Activated naive CD4-positive, alpha-beta T cell treated with anti-CD3 and anti-CD28 coated beads for 36 hours (primary cell): ENCODE measurements at regions not wholly inside any gene's neighbourhood (a gene's known extent, or its start where the extent isn't known, plus 50 kb on each side); places are given as distances from the start of the nearest gene placed in this dataset.

Source experiments
- CTCF ChIA-PET: fragments of 350-600 bp; sonication (Branson Sonifier 250); formaldehyde crosslinking; loops from one replicate; lab custom pipeline; 2021; ENCODE audit warnings: antibody characterized with exemption; lab: Charles Lee
- DNase-seq: peaks from one replicate; pipeline ENCODE4 v3.0.0-alpha.2; 2020
- H3K27ac Mint-ChIP-seq: one replicate; pipeline ENCODE4 v1.8.0; 2021; ENCODE audit warnings: mild to moderate bottlenecking, mixed read lengths
- H3K27me3 Mint-ChIP-seq: one replicate; pipeline ENCODE4 v1.8.0; 2021; ENCODE audit warnings: low read depth, mixed read lengths
- H3K36me3 Mint-ChIP-seq: one replicate; pipeline ENCODE4 v1.8.0; 2021; ENCODE audit warnings: low read depth, mixed read lengths
- H3K4me1 Mint-ChIP-seq: one replicate; pipeline ENCODE4 v1.8.0; 2021; ENCODE audit warnings: low read depth, mixed read lengths
- H3K4me3 Mint-ChIP-seq: one replicate; pipeline ENCODE4 v1.8.0; 2021; ENCODE audit warnings: mild to moderate bottlenecking, moderate library complexity, mixed read lengths
- H3K9me3 Mint-ChIP-seq: one replicate; pipeline ENCODE4 v1.8.0; 2021; ENCODE audit warnings: mixed read lengths
- intact Hi-C: fragments of 100-400 bp; cut with micrococcal nuclease; formaldehyde crosslinking; loops from one replicate; pipeline ENCODE4 v1.15.1; 2023

DNA sequence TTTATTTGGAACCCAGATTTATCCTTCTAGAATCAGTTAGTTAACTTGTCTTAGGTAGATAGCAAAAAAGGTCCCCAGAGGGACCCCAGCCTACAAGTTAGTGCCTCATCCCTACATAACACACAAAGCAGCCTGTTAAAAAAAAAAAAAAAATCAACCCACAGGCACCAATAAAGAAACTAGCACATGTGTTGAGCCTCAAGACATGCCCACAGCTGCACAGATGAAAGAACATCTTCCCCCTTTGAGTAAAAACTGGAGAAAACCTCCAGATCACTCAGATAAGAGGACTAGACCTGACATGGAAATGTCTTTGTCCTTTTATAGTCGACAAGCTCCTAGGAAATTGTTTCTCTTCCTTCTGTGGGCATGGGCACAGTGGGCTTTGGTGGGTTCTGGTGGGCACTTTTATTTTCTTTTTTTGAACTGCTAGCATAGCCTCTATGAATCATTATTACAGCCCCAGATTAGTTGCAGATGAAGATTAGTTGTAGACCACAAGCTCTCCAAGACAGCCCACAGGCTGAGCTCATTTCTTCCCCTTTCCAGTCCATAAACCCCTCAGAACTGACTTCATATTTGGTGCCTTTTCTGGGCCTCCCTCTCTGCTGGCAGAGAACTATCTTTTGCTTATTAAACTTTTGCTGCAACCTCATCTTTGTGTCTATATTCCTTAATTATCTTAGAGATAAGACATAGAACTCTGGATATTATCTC is 427.1 kb downstream of the KDM5D start:
- Mint-ChIP-seq H3K9me3 (peaks cover 12% of the 10 kb centered on the region), H3K4me3 (no peak overlapping the region), H3K36me3 (no peaks in the 10 kb centered on the region), H3K27me3 (no peaks in the 10 kb centered on the region), H3K27ac (no peak overlapping the region), H3K4me1 (peaks cover 4% of the 10 kb centered on the region)
- CTCF ChIA-PET, result no interaction called here
- intact Hi-C loops, result no loop called here
- DNase-seq, result no peak

DNA sequence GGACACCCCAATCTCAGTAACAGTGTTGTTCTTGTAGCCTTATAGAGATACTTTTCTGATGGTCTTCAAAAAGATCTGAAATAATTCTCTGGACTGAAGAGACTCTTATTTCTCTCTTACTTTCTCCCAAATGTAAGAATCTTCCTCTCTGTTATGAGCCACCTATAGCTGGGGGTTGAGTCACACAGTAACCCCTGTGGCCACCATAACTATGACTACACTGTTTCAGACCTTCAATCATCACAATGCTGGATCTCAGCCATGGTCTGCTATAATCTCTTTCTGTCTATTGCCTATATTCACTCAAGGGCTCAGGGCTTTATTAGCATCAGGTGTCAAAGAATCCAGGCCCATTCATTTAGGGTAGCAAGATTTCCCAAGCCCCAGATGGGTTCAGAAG is 436.9 kb downstream of the KDM5D start:
- intact Hi-C loops, result no loop called here
- CTCF ChIA-PET, result no interaction called here
- Mint-ChIP-seq H3K4me1 (no peaks in the 10 kb centered on the region), H3K27ac (no peak overlapping the region), H3K27me3 (no peaks in the 10 kb centered on the region), H3K9me3 (no peaks in the 10 kb centered on the region), H3K4me3 (no peak overlapping the region), H3K36me3 (no peaks in the 10 kb centered on the region)
- no peak for DNase-seq

- peaks cover 2% of the 10 kb centered on the region for H3K9me3 Mint-ChIP-seq
- no peak overlapping the region for H3K4me3 Mint-ChIP-seq
- H3K36me3 Mint-ChIP-seq, result no peaks in the 10 kb centered on the region
- no peaks in the 10 kb centered on the region for H3K4me1 Mint-ChIP-seq
- no peak for DNase-seq
- H3K27ac Mint-ChIP-seq, result no peak overlapping the region
- intact Hi-C loops, result no loop called here
- CTCF ChIA-PET, result no interaction called here
- H3K27me3 Mint-ChIP-seq, result no peaks in the 10 kb centered on the region
These were observed 441.4 kb downstream of the KDM5D start for GRCh38 chrY:19303136-19303535.

DNA sequence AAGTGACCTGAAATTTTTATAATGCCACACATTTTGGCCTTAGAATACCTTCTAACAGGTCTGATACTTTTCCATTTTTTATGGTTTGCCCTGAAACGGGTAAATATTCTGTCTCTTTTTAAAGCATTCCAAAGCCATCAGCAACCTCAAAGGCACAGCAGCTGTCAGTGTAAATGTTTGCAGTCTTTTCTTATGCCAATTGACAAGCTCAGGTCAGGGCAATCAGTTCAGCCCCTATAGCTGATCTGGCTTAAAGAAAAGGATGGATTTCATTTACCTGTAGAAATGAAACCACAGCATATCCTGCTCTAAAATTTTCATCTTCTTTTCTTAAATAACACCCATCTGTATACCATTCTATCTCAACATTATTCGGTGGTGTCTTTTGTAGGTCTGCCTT is 453.6 kb downstream of the KDM5D start:
- no peaks in the 10 kb centered on the region for H3K4me1 Mint-ChIP-seq
- CTCF ChIA-PET, result no interaction called here
- no peaks in the 10 kb centered on the region for H3K36me3 Mint-ChIP-seq
- no peaks in the 10 kb centered on the region for H3K9me3 Mint-ChIP-seq
- H3K27ac Mint-ChIP-seq, result no peak overlapping the region
- no peaks in the 10 kb centered on the region for H3K27me3 Mint-ChIP-seq
- intact Hi-C loops, result no loop called here
- DNase-seq, result no peak
- no peak overlapping the region for H3K4me3 Mint-ChIP-seq

GRCh38 chrY:19274076-19274475 is 470.4 kb downstream of the KDM5D start:
- peaks cover 9% of the 10 kb centered on the region for H3K4me1 Mint-ChIP-seq
- no peak overlapping the region for H3K27ac Mint-ChIP-seq
- CTCF ChIA-PET, result interaction anchor here (0.5 kb wide), 1 partner anchor 10 kb away, joined by 3 read pairs; no protein-coding TSS in a partner anchor
- H3K36me3 Mint-ChIP-seq, result no peaks in the 10 kb centered on the region
- no peak for DNase-seq
- no peaks in the 10 kb centered on the region for H3K27me3 Mint-ChIP-seq
- intact Hi-C loops, result no loop called here
- no peak overlapping the region for H3K4me3 Mint-ChIP-seq
- no peaks in the 10 kb centered on the region for H3K9me3 Mint-ChIP-seq

DNA sequence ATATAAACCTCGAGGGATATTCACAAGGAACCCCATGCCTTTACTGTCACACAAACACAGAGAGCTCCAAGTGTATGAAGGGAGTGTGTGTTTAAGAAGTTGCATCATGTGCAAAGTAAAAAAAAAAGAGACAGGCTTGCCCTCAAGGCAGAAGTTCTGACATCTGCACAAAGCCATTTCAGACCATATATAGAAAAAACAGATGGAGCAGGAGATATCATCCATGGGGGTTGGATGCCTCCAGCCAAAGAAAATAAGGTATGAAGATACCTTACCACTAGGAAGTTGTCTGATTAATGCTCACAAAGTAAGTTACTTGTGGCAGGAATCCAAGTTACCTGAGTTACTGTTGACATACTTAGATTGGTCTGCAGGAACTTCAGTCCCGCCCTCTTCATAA is 476.2 kb downstream of the KDM5D start:
- Mint-ChIP-seq H3K27me3 (no peaks in the 10 kb centered on the region), H3K4me1 (peaks cover 2% of the 10 kb centered on the region), H3K9me3 (no peaks in the 10 kb centered on the region), H3K36me3 (no peaks in the 10 kb centered on the region), H3K4me3 (no peak overlapping the region), H3K27ac (no peak overlapping the region)
- DNase-seq, result no peak
- CTCF ChIA-PET, result no interaction called here
- intact Hi-C loops, result loop anchor here (5.0 kb wide), 1 partner anchor 234 kb away; no protein-coding TSS in a partner anchor

- no peak overlapping the region for H3K4me3 Mint-ChIP-seq
- CTCF ChIA-PET, result no interaction called here
- intact Hi-C loops, result loop anchor here (5.0 kb wide), 1 partner anchor 237 kb away; no protein-coding TSS in a partner anchor
- peaks cover 6% of the 10 kb centered on the region for H3K4me1 Mint-ChIP-seq
- no peak for DNase-seq
- no peaks in the 10 kb centered on the region for H3K9me3 Mint-ChIP-seq
- no peaks in the 10 kb centered on the region for H3K27me3 Mint-ChIP-seq
- no peaks in the 10 kb centered on the region for H3K36me3 Mint-ChIP-seq
- H3K27ac Mint-ChIP-seq, result no peak overlapping the region
These were observed 479.1 kb downstream of the KDM5D start for GRCh38 chrY:19265404-19265803.

DNA sequence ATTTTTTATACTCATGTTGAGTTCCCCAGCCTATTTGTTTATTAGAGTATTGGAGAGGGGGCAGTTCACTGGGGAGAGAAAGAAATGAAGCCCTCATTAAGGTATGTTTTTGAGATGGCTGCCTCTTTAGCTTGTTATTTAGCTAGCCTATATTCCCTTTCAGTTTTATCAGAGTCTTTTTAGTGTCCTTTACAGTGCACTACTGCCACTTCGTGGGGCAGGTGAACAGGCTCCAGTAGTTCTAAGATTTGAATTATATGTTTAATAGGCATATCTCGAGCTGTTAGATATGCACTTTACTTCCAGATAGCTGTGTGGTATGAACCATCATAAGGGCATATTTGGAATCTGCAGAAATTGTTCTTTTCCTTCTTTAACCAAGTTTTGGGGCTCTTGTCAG is 482.2 kb downstream of the KDM5D start:
- no peak for DNase-seq
- Mint-ChIP-seq H3K4me1 (peaks cover 6% of the 10 kb centered on the region), H3K27ac (no peak overlapping the region), H3K36me3 (no peaks in the 10 kb centered on the region), H3K4me3 (no peak overlapping the region), H3K9me3 (no peaks in the 10 kb centered on the region), H3K27me3 (no peaks in the 10 kb centered on the region)
- intact Hi-C loops, result no loop called here
- CTCF ChIA-PET, result interaction anchor here (0.6 kb wide), 1 partner anchor 864 kb away, joined by 3 read pairs; no protein-coding TSS in a partner anchor

DNA sequence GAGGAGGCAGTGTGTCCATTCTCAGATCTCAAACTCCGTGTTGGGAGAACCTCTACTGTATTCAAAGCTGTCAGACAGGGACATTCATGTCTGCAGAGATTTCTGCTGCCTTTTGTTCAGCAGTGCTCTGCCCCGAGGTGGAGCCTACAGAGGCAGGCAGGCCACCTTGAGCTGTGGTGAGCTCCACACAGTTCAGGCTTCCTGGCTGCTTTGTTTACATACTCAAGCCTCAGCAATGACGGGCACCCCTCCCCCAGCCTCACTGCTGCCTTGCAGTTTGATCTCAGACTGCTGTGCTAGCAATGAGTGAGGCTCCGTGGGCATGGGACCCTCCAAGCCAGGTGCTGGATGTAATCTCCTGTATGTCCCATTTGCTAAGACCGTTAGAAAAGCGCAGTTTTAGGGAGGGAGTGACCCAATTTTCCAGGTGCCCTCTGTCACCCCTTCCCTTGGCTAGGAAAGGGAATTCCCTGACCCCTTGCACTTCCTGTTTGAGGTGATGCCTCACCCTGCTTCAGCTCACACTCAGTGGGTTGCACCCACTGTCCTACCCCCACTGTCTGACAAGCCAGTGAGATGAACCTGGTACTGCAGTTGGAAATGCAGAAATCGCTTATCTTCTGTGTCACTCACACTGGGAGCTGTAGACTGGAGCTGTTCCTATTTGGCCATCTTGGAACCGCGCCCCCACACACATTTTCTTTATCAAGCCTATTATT is 458.9 kb upstream of the HSFY2 start:
- Mint-ChIP-seq H3K9me3 (peaks cover 6% of the 10 kb centered on the region), H3K36me3 (peaks cover 2% of the 10 kb centered on the region), H3K27me3 (no peaks in the 10 kb centered on the region), H3K4me1 (peaks cover 22% of the 10 kb centered on the region), H3K27ac (no peak overlapping the region), H3K4me3 (no peak overlapping the region)
- peak; percentile 59 for DNase-seq
- intact Hi-C loops, result no loop called here
- CTCF ChIA-PET, result no interaction called here

GRCh38 chrY:19220784-19221183 is 447.2 kb upstream of the HSFY2 start:
- CTCF ChIA-PET, result no interaction called here

GRCh38 chrY:19208915-19209314 is 435.4 kb upstream of the HSFY2 start:
- no peaks in the 10 kb centered on the region for H3K36me3 Mint-ChIP-seq
- DNase-seq, result no peak
- intact Hi-C loops, result no loop called here
- H3K4me1 Mint-ChIP-seq, result no peaks in the 10 kb centered on the region
- H3K9me3 Mint-ChIP-seq, result no peaks in the 10 kb centered on the region
- CTCF ChIA-PET, result no interaction called here
- H3K4me3 Mint-ChIP-seq, result no peak overlapping the region
- H3K27me3 Mint-ChIP-seq, result no peaks in the 10 kb centered on the region
- no peak overlapping the region for H3K27ac Mint-ChIP-seq

More at GRCh38 chrY:19220784-19221183, 447.2 kb upstream of the HSFY2 start:
- no peak overlapping the region for H3K27ac Mint-ChIP-seq
- intact Hi-C loops, result no loop called here
- H3K9me3 Mint-ChIP-seq, result no peaks in the 10 kb centered on the region
- no peaks in the 10 kb centered on the region for H3K4me1 Mint-ChIP-seq
- no peak for DNase-seq
- no peak overlapping the region for H3K4me3 Mint-ChIP-seq
- no peaks in the 10 kb centered on the region for H3K36me3 Mint-ChIP-seq
- no peaks in the 10 kb centered on the region for H3K27me3 Mint-ChIP-seq

- Mint-ChIP-seq H3K27me3 (no peaks in the 10 kb centered on the region), H3K27ac (no peak overlapping the region), H3K4me1 (peaks cover 3% of the 10 kb centered on the region), H3K4me3 (no peak overlapping the region), H3K36me3 (no peaks in the 10 kb centered on the region), H3K9me3 (no peaks in the 10 kb centered on the region)
- DNase-seq, result no peak
- intact Hi-C loops, result no loop called here
- CTCF ChIA-PET, result no interaction called here
These were observed 433.5 kb upstream of the HSFY2 start for GRCh38 chrY:19207048-19207447.

DNA sequence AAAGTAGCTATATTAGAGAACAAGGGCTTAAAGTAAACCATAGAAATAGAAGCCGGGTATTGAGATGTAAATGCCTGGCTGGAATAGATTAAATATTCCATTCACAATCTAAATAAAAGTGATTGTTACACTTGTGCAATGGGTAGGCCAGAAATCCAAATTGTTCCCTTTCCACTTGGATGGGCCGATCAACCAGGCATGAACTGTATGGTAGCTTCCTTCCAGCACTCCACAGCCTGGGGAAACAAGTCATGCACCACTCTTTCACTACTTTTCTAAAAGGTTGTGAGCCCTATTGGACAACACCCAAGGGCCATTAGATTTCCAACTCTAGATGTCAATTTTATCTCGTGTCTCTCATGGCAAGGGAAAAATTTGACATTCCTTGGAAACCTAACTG is 407.3 kb upstream of the HSFY2 start:
- Mint-ChIP-seq H3K27me3 (no peaks in the 10 kb centered on the region), H3K27ac (no peak overlapping the region), H3K4me1 (no peaks in the 10 kb centered on the region), H3K9me3 (peaks cover 13% of the 10 kb centered on the region), H3K4me3 (no peak overlapping the region), H3K36me3 (no peaks in the 10 kb centered on the region)
- CTCF ChIA-PET, result interaction anchor here (0.6 kb wide), 1 partner anchor 198 kb away, joined by 5 read pairs; no protein-coding TSS in a partner anchor
- no peak for DNase-seq
- intact Hi-C loops, result no loop called here
